Tibial artery (tissue), 4 donors: ENCODE measurements at regions not wholly inside any gene's neighbourhood (a gene's known extent, or its start where the extent isn't known, plus 50 kb on each side); places are given as distances from the start of the nearest gene placed in this dataset.
"Not testable (repeated sequence)": the region's sequence is repeated elsewhere in the genome, so short reads cannot be mapped to it uniquely, and the experiment has no call there.

Experiments used
- DNase-seq, 2 donors: peaks; one replicate each; pipeline ENCODE4 v3.0.0-alpha.2; 2019
- H3K27ac ChIP-seq, 2 donors: fragments of 200-600 bp; sonication (generic) in 1 of 2; 1 replicate in 1 of 2; 2 replicates in 1 of 2; pipeline ENCODE4 v1.5.1; 2018 to 2019; ENCODE audit warnings: mild to moderate bottlenecking in 1 of 2
- H3K27me3 ChIP-seq, 2 donors: fragments of 200-600 bp; sonication (generic) in 1 of 2; one replicate each; pipeline versions ENCODE4 v1.5.1 to v1.6.0; 2016 to 2019
- H3K36me3 ChIP-seq, 3 donors: fragments of 200-600 bp; sonication (generic) in 2 of 3; one replicate each; pipeline ENCODE4 v1.5.1; 2016 to 2019; ENCODE audit warnings: mild to moderate bottlenecking in 2 of 3
- H3K4me1 ChIP-seq, 4 donors: fragments of 200-600 bp; sonication (generic) in 2 of 4; 1 replicate in 3 of 4; 2 replicates in 1 of 4; pipeline ENCODE4 v1.5.1; 2016 to 2019
- H3K4me3 ChIP-seq, 2 donors: fragments of 200-600 bp; sonication (generic) in 1 of 2; 1 replicate in 1 of 2; 2 replicates in 1 of 2; pipeline ENCODE4 v1.5.1; 2018 to 2019; ENCODE audit warnings: mild to moderate bottlenecking in 2 of 2
- H3K9me3 ChIP-seq, 3 donors: fragments of 200-600 bp; sonication (generic) in 1 of 3; one replicate each; pipeline ENCODE4 v1.5.1; 2016 to 2019
- intact Hi-C: fragments of 100-400 bp; cut with DNase I; formaldehyde crosslinking; loops from one replicate; pipeline ENCODE4 v1.15.0; 2023; ENCODE audit warnings: low total_unique reads
- TF ChIP-seq, protein P1 (sequence below), 2 experiments: fragments of 200-600 bp in 1 of 2; fragments of 450-650 bp in 1 of 2; IDR thresholded peaks; one replicate each; pipeline ENCODE4 v1.5.1; 2017 to 2019; ENCODE audit warnings: antibody characterized with exemption in 2 of 2, mild to moderate bottlenecking in 1 of 2, moderate library complexity in 1 of 2

GRCh38 chrY:12357655-12358054, 343.4 kb upstream of the USP9Y start:
- H3K4me1 ChIP-seq, result no peaks in the 10 kb centered on the region
- H3K36me3 ChIP-seq, result no peaks in the 10 kb centered on the region
- no peak for DNase-seq
- TF ChIP-seq, protein P1, sequence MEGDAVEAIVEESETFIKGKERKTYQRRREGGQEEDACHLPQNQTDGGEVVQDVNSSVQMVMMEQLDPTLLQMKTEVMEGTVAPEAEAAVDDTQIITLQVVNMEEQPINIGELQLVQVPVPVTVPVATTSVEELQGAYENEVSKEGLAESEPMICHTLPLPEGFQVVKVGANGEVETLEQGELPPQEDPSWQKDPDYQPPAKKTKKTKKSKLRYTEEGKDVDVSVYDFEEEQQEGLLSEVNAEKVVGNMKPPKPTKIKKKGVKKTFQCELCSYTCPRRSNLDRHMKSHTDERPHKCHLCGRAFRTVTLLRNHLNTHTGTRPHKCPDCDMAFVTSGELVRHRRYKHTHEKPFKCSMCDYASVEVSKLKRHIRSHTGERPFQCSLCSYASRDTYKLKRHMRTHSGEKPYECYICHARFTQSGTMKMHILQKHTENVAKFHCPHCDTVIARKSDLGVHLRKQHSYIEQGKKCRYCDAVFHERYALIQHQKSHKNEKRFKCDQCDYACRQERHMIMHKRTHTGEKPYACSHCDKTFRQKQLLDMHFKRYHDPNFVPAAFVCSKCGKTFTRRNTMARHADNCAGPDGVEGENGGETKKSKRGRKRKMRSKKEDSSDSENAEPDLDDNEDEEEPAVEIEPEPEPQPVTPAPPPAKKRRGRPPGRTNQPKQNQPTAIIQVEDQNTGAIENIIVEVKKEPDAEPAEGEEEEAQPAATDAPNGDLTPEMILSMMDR (IDR thresholded peaks at IDR 0.05), result no peak
- H3K9me3 ChIP-seq, result no peaks in the 10 kb centered on the region
- intact Hi-C loops, result no loop called here
- H3K27me3 ChIP-seq, result no peaks in the 10 kb centered on the region
- H3K27ac ChIP-seq, result no peak overlapping the region
- no peak overlapping the region for H3K4me3 ChIP-seq

DNA sequence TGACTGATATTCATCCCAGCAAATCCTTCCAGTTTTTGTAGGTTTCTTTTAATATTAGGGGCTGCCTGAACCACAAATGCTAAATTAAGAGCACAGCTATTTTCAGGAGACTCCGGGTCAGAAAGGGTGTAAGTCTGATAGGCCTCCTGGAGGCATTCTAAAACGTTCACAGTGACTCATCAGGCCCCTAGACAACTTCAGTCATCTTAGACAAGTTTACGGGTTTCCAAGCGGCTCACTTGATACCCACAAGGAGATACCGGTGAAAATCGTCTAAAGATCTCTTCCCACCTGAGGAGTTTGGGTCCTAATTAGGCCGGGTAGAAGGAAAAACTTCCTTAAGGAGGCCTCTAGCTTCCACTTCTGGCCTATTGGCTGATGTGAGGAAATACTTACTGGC, 342.7 kb upstream of the USP9Y start:
- Histone ChIP-seq H3K4me1 (no peaks in the 10 kb centered on the region), H3K27me3 (no peaks in the 10 kb centered on the region), H3K27ac (no peak overlapping the region), H3K4me3 (no peak overlapping the region), H3K9me3 (no peaks in the 10 kb centered on the region), H3K36me3 (no peaks in the 10 kb centered on the region)
- intact Hi-C loops, result no loop called here
- TF ChIP-seq, protein P1 (IDR thresholded peaks at IDR 0.05), result no peak
- no peak for DNase-seq

- Histone ChIP-seq H3K27ac (no peak overlapping the region), H3K4me1 (no peaks in the 10 kb centered on the region), H3K27me3 (no peaks in the 10 kb centered on the region), H3K36me3 (no peaks in the 10 kb centered on the region), H3K9me3 (no peaks in the 10 kb centered on the region), H3K4me3 (no peak overlapping the region)
- intact Hi-C loops, result no loop called here
- no peak for DNase-seq
- TF ChIP-seq, protein P1 (IDR thresholded peaks at IDR 0.05), result no peak
These were observed 341.2 kb upstream of the USP9Y start for GRCh38 chrY:12359867-12360266.

DNA sequence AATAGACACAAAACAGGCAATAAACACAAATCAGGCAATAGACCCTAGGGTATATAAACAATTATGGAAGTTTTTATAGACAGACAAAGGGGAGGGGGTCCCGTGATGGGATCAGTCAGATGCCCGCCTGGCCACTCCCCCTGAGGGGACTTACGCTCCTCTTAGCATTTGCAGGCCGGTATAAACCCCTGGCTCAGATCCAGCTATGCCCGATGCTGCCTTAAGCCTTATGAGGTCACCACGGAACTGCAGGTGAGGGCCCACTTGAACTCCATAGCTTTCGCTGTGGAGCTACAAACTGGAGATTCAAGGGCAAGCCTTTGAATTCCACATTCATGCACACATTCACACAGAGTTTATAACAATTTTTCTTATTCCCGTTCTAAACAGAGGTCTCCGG, 340.5 kb upstream of the USP9Y start:
- no peaks in the 10 kb centered on the region for H3K27me3 ChIP-seq
- intact Hi-C loops, result no loop called here
- H3K36me3 ChIP-seq, result no peaks in the 10 kb centered on the region
- TF ChIP-seq, protein P1 (IDR thresholded peaks at IDR 0.05), result no peak
- H3K4me3 ChIP-seq, result no peak overlapping the region
- no peak for DNase-seq
- H3K27ac ChIP-seq, result no peak overlapping the region
- H3K4me1 ChIP-seq, result no peaks in the 10 kb centered on the region
- no peaks in the 10 kb centered on the region for H3K9me3 ChIP-seq

GRCh38 chrY:12365311-12365910, 335.6 kb upstream of the USP9Y start:
- no peak overlapping the region for H3K4me3 ChIP-seq
- no peak for DNase-seq
- H3K4me1 ChIP-seq, result no peaks in the 10 kb centered on the region
- H3K9me3 ChIP-seq, result no peaks in the 10 kb centered on the region
- no peaks in the 10 kb centered on the region for H3K27me3 ChIP-seq
- intact Hi-C loops, result no loop called here
- H3K27ac ChIP-seq, result no peak overlapping the region
- no peaks in the 10 kb centered on the region for H3K36me3 ChIP-seq
- TF ChIP-seq, protein P1 (IDR thresholded peaks at IDR 0.05), result no peak

- H3K27ac ChIP-seq, H3K4me1 ChIP-seq, H3K4me3 ChIP-seq, H3K36me3 ChIP-seq, DNase-seq, intact Hi-C loops, H3K27me3 ChIP-seq, H3K9me3 ChIP-seq: not testable (repeated sequence)
These were observed 326.4 kb upstream of the USP9Y start for GRCh38 chrY:12374588-12374987.

DNA sequence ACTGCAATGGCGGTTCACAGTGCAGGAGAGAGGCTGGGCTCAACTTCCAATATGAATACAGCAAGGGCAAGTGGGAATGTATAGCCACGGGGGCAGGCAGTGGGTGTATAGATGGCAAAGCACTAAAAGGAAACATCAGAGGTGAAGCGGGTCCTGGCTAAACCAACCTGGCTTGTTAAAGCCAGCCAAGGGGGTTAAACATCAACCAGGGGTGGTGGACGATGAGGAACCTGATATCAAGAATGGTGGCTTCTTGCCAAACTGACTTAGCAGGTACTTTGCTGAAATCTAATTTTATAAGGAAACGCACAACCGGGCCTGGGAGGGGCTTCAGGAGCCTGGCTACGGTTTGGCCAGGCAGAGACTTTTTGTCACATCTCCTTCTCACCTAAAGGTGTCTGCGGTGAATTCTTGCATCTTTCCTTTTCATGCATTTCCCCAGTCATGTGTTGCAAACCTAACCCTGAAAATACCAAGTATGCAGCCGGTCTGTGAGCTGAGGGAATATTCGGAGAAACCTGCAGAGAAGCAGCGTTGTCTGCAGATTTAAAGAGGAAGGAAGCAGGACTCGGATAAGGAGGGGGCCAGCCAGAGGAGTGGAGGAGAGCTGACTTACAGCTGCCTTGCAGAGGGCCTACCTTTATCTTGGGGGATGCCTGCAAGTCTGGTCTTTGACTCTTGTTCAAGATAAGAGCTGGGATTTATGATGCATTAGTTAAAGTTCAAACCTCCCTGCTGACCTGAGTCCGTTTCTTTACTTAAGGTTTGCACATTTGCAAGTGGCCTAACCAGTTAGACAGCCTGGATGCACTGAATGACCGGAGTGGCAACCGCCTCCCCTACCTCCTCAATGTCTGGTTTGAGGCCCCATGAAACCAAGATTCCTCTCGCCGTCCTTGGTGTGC, 309.1 kb upstream of the USP9Y start:
- H3K4me3 ChIP-seq, H3K27me3 ChIP-seq, H3K4me1 ChIP-seq, intact Hi-C loops, DNase-seq, H3K36me3 ChIP-seq, H3K9me3 ChIP-seq, H3K27ac ChIP-seq: not testable (repeated sequence)
